Tibial artery (tissue), 4 donors: ENCODE measurements at regions not wholly inside any gene's neighbourhood (a gene's known extent, or its start where the extent isn't known, plus 50 kb on each side); places are given as distances from the start of the nearest gene placed in this dataset.

ENCODE experiments used
- DNase-seq, 2 donors: peaks; one replicate each; pipeline ENCODE4 v3.0.0-alpha.2; 2019
- H3K27ac ChIP-seq, 2 donors: fragments of 200-600 bp; sonication (generic) in 1 of 2; 1 replicate in 1 of 2; 2 replicates in 1 of 2; pipeline ENCODE4 v1.5.1; 2018 to 2019; ENCODE audit warnings: mild to moderate bottlenecking in 1 of 2
- H3K27me3 ChIP-seq, 2 donors: fragments of 200-600 bp; sonication (generic) in 1 of 2; one replicate each; pipeline versions ENCODE4 v1.5.1 to v1.6.0; 2016 to 2019
- H3K36me3 ChIP-seq, 3 donors: fragments of 200-600 bp; sonication (generic) in 2 of 3; one replicate each; pipeline ENCODE4 v1.5.1; 2016 to 2019; ENCODE audit warnings: mild to moderate bottlenecking in 2 of 3
- H3K4me1 ChIP-seq, 4 donors: fragments of 200-600 bp; sonication (generic) in 2 of 4; 1 replicate in 3 of 4; 2 replicates in 1 of 4; pipeline ENCODE4 v1.5.1; 2016 to 2019
- H3K4me3 ChIP-seq, 2 donors: fragments of 200-600 bp; sonication (generic) in 1 of 2; 1 replicate in 1 of 2; 2 replicates in 1 of 2; pipeline ENCODE4 v1.5.1; 2018 to 2019; ENCODE audit warnings: mild to moderate bottlenecking in 2 of 2
- H3K9me3 ChIP-seq, 3 donors: fragments of 200-600 bp; sonication (generic) in 1 of 3; one replicate each; pipeline ENCODE4 v1.5.1; 2016 to 2019
- intact Hi-C: fragments of 100-400 bp; cut with DNase I; formaldehyde crosslinking; loops from one replicate; pipeline ENCODE4 v1.15.0; 2023; ENCODE audit warnings: low total_unique reads
- TF ChIP-seq, protein P1 (sequence below), 2 experiments: fragments of 200-600 bp in 1 of 2; fragments of 450-650 bp in 1 of 2; IDR thresholded peaks; one replicate each; pipeline ENCODE4 v1.5.1; 2017 to 2019; ENCODE audit warnings: antibody characterized with exemption in 2 of 2, mild to moderate bottlenecking in 1 of 2, moderate library complexity in 1 of 2

DNA sequence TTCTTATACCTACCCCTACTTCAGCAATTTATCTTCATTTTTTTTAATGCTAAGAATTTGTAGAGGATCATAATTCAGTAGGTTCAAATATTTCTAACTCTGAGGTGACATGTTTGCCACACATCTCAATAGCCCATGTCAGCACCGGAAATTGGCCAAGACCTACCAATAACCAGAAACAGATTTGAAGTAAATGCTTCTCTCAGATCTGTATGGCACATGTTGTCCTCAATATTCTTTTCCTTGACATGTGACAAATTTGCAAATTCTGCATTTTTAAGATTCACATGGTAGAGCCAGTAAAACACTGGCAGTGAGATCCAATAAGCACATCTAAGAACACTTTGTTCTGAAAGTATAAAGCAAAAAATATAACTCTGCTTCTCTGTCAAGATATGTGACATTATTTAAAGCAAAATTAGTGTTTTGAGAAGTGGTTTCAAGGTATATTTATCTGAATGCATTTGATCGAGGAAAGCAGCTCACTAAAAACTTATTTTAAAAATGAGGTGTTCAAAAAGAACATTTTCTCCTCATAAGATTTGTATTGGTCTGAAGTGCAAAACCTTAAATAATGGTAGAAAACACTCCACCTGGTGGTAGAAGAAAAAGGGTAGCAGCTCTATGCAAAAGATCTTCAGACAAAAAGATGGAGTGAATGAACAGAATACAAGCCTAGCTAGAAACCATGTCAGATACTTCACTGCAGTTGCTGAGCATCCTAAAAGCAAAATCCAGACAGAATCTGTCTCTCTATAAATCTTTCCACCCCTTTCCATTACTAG is 513.8 kb upstream of the FAM241A start:
- no peaks in the 10 kb centered on the region for H3K9me3 ChIP-seq
- intact Hi-C loops: loop anchor here (5.0 kb wide), 2 partner anchors 226 to 999 kb away; no protein-coding TSS in a partner anchor

DNA sequence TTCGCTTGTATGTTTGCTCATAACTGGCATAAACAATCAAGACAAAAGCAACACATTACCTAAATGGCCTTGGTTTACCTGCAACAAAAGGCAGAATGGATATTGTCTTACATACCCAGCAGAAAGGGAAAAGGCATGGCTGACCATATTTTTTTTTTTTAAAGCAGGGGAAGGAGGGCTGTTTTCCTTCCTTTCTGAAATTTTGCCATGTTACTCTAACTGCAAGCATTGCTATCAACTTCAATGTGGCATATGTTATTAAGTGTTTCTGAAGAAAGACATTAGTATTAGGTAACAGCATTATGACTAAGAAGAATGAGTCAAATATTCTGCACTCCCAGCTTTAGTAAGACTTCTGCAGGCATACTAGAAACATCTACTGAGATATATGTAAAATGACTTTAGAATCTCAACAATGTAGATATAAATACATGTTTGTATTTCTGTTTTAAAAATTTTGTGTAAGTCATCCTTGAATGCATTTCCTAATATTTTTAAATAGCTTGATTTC is 512.6 kb upstream of the FAM241A start:
- Histone ChIP-seq H3K4me1 (no peaks in the 10 kb centered on the region), H3K4me3 (no peak overlapping the region), H3K27me3 (peaks cover 0 to 11% of the 10 kb centered on the region in 2 donors), H3K27ac (no peak overlapping the region), H3K36me3 (no peaks in the 10 kb centered on the region), H3K9me3 (no peaks in the 10 kb centered on the region)
- intact Hi-C loops: loop anchor here (5.0 kb wide), 2 partner anchors 225 to 1000 kb away; no protein-coding TSS in a partner anchor
- DNase-seq: no peak
- TF ChIP-seq, protein P1, sequence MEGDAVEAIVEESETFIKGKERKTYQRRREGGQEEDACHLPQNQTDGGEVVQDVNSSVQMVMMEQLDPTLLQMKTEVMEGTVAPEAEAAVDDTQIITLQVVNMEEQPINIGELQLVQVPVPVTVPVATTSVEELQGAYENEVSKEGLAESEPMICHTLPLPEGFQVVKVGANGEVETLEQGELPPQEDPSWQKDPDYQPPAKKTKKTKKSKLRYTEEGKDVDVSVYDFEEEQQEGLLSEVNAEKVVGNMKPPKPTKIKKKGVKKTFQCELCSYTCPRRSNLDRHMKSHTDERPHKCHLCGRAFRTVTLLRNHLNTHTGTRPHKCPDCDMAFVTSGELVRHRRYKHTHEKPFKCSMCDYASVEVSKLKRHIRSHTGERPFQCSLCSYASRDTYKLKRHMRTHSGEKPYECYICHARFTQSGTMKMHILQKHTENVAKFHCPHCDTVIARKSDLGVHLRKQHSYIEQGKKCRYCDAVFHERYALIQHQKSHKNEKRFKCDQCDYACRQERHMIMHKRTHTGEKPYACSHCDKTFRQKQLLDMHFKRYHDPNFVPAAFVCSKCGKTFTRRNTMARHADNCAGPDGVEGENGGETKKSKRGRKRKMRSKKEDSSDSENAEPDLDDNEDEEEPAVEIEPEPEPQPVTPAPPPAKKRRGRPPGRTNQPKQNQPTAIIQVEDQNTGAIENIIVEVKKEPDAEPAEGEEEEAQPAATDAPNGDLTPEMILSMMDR (IDR thresholded peaks at IDR 0.05): no peak

More for the DNA sequence above, 513.8 kb upstream of the FAM241A start:
- no peak for DNase-seq
- TF ChIP-seq, protein P1 (IDR thresholded peaks at IDR 0.05): no peak
- no peak overlapping the region for H3K27ac ChIP-seq
- H3K4me1 ChIP-seq: no peaks in the 10 kb centered on the region
- H3K4me3 ChIP-seq: no peak overlapping the region
- H3K36me3 ChIP-seq: no peaks in the 10 kb centered on the region
- peaks cover 0 to 11% of the 10 kb centered on the region in 2 donors for H3K27me3 ChIP-seq

DNA sequence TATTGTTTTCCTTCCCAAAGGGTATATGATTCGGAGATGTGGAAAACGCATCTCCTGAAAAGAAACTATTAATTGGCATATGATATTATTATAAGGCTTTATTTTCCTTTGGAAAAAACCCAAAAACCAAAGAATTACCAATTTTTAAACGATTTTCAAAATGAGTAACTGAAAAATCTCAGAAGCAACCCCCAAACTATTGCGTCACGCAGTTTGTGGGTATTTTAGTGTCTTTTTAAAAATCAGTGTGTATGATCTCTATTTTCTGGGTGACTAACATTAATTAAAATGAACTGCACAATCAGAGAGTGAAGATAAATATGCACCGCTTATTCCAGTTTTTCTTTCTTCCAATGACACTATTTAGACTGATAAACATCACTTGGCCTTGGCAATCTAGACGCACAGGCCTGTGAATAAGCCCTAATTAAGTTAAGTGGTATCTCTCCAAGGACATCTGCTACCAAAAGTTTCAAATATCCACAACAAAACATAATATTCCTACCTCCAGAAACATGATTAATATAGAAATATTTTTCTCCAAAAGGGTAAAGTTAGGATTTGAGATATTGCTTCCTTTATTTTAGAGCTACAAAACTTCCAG is 511.5 kb upstream of the FAM241A start:
- Histone ChIP-seq H3K9me3 (no peaks in the 10 kb centered on the region), H3K27me3 (peaks cover 0 to 11% of the 10 kb centered on the region in 2 donors), H3K27ac (no peak overlapping the region), H3K4me3 (no peak overlapping the region), H3K36me3 (no peaks in the 10 kb centered on the region), H3K4me1 (no peaks in the 10 kb centered on the region)
- intact Hi-C loops: loop anchor here (5.0 kb wide), 2 partner anchors 224 to 1001 kb away; no protein-coding TSS in a partner anchor
- no peak for DNase-seq
- TF ChIP-seq, protein P1 (IDR thresholded peaks at IDR 0.05): no peak

DNA sequence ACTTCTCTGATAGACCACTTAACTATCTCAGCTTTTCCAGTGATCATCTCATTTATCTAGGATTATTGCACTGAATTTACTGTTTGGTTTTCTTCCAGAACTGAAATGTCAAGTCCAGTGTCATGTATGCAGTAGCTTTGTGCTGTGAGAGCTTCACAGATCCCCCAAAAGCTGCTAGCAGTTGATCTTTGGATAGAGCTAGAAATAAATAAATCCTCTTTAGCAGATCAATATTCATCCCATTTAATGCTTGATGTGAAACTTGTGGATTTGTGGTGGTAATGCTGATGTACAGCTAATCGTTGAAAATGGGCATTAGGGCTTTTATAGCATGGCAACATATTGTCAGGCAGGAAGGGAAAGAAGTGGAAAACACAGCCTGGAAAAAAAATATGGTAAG is 509.6 kb upstream of the FAM241A start:
- TF ChIP-seq, protein P1 (IDR thresholded peaks at IDR 0.05): no peak
- no peak for DNase-seq
- H3K9me3 ChIP-seq: no peaks in the 10 kb centered on the region
- peaks cover 0 to 11% of the 10 kb centered on the region in 2 donors for H3K27me3 ChIP-seq
- H3K27ac ChIP-seq: no peak overlapping the region
- intact Hi-C loops: no loop called here
- no peaks in the 10 kb centered on the region for H3K4me1 ChIP-seq
- H3K4me3 ChIP-seq: no peak overlapping the region
- no peaks in the 10 kb centered on the region for H3K36me3 ChIP-seq

DNA sequence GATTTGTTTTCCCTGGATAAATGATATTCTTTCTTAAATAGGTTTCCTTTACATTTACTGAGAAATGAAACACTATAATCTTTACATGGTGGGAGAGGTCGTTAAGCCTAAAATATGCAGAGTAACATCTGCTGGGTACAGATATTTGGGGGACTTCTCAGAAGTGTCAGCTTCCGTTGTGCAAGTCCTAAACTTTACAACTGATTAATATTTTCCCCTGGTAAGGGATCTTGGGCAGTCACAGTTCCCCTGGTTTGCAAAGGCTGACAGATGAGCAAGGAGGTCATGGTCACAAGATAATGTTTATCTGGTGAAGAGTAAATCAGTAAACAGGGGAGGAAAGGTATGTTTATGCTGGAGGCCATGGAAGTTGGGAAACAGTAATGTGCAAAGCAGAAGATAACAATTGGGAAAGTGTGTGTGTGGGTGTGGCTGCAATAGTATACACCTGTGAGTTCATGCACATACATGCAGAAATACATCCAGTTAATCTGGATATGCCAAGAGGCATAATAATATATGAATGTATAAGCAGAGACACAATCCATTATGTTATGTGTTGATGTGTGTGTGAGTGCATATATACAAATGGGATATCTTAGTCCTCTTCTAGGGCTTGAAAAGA is 508.2 kb upstream of the FAM241A start:
- H3K4me1 ChIP-seq: no peaks in the 10 kb centered on the region
- TF ChIP-seq, protein P1 (IDR thresholded peaks at IDR 0.05): no peak
- peaks cover 0 to 5% of the 10 kb centered on the region in 2 donors for H3K27me3 ChIP-seq
- H3K4me3 ChIP-seq: no peak overlapping the region
- DNase-seq: no peak
- H3K36me3 ChIP-seq: no peaks in the 10 kb centered on the region
- no peak overlapping the region for H3K27ac ChIP-seq
- H3K9me3 ChIP-seq: no peaks in the 10 kb centered on the region
- intact Hi-C loops: no loop called here
